CD4-positive, alpha-beta T cell treated with Interleukin-4 for 1 hour (primary cell): ENCODE measurements at regions not wholly inside any gene's neighbourhood (a gene's known extent, or its start where the extent isn't known, plus 50 kb on each side); places are given as distances from the start of the nearest gene placed in this dataset.
"Not testable (repeated sequence)": the region's sequence is repeated elsewhere in the genome, so short reads cannot be mapped to it uniquely, and the experiment has no call there.

ENCODE experiments used
- DNase-seq, 2 donors: peaks; one replicate each; pipeline ENCODE4 v3.0.0-alpha.2; 2020 to 2022

GRCh38 chr11:13183826-13184196 is 93.8 kb upstream of the BMAL1 start:
- DNase-seq = no peak

- no peak for DNase-seq
These were observed 93.2 kb upstream of the BMAL1 start for GRCh38 chr11:13184295-13184794.

DNA sequence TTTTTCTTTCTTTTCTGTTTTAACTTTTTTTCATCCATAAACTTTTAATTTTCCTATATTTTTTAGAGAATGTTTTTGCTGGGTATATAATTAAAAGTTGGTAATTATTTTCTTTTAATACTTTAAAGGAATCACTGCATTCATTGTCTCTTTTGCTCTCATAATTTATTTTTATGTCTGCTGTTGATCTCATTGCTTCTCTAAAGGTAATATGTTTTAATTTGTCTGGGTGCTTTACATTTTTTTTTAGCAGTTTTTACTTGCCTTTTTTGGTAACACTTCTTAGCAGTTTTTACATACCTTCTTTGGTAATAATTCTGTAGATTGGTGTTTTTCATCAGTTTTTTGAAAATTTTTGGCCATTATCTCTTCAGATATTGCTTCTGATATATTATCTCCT is 89.4 kb upstream of the BMAL1 start:
- DNase-seq = no peak

- DNase-seq = no peak
These were observed 87.8 kb upstream of the BMAL1 start for GRCh38 chr11:13189561-13190426.

- DNase-seq = no peak
These were observed 84.0 kb upstream of the BMAL1 start for GRCh38 chr11:13193613-13194012.

- DNase-seq = not testable (repeated sequence)
These were observed 80.2 kb upstream of the BMAL1 start for GRCh38 chr11:13197374-13197773.

DNA sequence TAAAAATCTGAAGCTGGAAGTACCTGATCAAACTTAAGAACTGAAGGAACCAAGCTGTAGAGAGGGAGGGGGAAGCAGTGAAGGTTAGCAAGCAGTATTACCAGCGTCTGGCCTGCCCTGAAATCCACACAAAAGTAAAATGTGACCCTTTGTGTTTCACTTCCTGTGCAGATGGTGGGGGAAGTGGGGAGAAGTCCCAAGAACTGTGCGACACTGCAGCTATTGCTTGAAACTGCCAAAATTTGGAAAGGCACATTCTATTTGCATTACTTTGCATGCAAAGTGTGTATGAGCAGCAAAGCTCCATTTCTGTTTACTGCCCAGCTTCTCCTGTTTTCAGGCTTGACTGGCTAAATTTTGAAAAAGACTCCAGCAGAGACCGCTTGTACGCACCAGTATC is 72.1 kb upstream of the BMAL1 start:
- DNase-seq = no peak

GRCh38 chr11:13206086-13206640 is 71.4 kb upstream of the BMAL1 start:
- no peak for DNase-seq

- no peak for DNase-seq
These were observed 70.3 kb upstream of the BMAL1 start for GRCh38 chr11:13207270-13207664.

DNA sequence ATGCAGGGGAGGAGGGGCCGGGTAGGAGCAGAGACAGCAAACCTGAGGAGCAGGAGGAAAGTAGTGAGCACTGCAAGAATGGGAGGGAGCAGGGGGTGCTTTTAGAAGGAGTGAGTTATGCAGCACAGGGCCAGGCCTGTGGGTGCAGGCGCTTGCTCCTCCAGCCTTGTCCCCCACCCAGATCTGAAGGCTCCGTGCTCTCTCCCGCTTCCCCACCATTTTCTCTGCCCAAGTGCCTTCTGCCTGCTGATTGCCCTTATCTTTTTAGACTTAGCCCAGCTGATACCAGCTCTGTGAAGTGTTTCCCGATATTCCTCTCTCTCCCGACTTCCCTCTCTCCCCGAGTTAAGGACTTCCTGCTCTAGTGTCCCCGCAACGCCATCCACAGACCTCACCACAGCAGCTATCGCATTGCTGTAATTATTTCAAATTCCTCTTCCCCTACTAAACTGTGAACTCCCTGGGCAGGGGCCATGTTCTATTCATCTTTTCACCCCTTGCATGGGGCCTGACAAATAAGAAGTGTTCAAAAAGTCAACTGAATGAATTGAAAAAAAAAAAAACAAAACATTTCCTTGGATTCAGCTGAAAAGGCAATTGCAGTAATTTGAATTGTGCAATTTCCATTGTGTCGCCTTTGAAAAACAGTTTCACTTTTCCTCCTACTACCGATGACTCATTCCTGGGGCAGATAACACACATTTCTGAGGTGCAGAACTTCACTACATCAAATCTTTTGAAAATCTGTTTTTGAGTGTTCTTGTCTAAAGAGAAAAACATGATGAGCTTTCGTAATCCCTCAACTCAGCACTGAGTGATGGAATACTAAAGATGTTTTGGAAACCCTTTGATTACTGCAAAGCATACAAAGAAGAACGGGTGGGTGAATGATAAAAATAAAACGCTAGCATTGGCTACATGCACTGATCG is 69.7 kb upstream of the BMAL1 start:
- peak in 1 of 2 donors; percentile 37 for DNase-seq

GRCh38 chr11:13208921-13209320 is 68.7 kb upstream of the BMAL1 start:
- no peak for DNase-seq

- DNase-seq = no peak
These were observed 68.2 kb upstream of the BMAL1 start for GRCh38 chr11:13209379-13209778.

GRCh38 chr11:13210424-13210823 is 67.2 kb upstream of the BMAL1 start:
- DNase-seq = peak; percentile 13

DNA sequence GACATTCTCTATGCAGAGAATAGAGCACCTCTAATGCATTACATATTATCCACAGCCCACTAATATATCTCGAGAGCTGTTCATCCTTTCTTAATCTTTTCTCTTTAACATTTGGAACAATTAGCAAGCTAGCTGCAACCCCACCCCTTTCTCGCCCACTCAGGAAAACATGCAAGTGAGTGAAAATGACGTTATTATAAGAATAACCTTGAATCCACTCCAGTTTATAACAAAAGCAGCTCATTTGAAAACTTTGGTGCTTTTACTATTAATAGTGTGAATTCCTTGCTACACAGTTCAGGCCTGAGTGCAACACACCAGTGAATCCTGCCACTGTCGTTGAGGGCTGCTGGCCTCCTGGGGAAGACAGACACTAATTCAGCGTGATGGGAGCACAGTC is 63.3 kb upstream of the BMAL1 start:
- DNase-seq = no peak

DNA sequence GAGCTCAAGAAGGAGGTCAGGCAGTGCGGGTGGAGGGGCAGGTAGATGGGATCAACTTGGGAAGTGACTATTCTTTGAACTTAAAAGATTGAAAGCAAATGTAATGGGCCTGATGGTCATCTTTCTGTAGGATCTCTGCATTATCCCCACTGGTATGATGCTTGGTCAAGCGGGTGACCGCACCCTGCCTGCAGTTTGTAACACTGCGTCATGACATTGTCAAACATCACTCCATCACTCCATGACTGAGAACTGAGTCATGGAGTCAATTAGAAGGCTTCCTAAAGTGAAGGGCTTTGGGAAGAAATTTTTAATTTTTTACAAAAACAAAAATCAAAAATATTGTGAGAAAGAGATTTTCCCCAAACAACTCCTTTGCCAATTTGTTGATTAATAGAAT is 62.4 kb upstream of the BMAL1 start:
- no peak for DNase-seq

DNA sequence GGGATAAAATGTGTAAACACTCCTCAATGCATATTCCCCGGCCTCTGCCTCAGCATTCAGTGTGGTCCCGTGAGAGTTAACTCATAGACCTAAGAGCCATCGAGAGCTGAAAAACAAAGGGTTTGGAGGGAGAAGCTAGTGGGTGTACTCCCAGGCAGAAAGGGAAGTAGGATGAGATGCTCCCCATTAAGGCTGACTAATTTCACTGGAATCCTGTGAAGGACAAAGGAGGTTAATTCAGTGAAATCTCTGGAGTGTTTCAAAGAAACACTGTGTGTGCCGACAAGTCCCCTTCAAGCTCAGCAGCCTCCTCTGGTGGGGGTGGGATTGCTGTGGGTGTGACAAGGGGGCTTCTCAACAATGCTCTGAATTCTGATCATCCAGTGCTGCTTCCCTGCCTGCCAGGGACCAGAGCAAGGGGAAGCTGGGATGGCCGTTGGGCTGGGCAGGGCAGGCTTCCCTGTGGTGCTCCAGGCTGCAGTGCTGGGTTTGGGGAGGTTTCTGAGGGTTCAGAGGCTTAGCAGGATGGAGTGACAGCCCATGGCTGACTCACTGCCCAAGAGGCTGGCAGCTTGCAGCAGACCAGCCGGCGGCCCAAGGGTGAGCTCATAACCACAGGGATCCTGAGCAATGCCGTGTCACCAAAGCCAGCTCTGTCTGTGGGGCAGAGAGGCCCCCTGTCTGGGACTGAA is 61.4 kb upstream of the BMAL1 start:
- no peak for DNase-seq

DNA sequence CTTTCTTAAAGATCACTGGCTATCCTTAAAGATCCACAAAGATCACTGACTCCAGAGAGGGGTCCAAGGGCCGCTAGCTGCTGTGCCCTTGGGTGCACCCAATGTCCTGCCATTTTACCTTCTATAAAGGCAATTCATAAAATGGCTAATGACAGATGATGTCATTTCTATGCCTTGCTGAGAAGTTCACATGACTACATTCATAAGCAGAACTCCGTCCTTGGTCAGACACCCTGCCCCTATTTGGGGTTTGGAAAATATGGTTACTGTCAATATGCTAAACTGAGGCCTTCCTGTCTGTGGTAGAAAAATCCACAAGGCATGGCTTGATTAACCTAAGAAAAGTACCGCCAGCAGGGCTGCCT is 60.9 kb upstream of the BMAL1 start:
- no peak for DNase-seq

DNA sequence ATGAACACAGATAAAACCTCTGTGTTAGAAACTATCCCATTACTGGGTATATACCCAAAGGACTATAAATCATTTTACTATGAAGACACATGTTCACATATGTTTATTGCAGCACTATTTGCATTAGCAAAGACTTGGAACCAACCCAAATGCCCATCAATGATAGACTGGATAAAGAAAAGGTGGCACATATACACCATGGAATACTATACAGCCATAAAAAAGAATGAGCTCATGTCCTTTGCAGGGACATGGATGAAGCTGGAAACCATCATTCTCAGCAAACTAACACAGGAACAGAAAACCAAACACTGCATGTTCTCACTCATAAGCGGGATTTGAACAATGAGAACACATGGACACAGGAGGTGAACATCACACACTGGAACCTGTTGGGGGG is 58.9 kb upstream of the BMAL1 start:
- not testable (repeated sequence) for DNase-seq

GRCh38 chr11:13220148-13220547 is 57.4 kb upstream of the BMAL1 start:
- no peak for DNase-seq

GRCh38 chr11:13221722-13222121 is 55.9 kb upstream of the BMAL1 start:
- DNase-seq = no peak

DNA sequence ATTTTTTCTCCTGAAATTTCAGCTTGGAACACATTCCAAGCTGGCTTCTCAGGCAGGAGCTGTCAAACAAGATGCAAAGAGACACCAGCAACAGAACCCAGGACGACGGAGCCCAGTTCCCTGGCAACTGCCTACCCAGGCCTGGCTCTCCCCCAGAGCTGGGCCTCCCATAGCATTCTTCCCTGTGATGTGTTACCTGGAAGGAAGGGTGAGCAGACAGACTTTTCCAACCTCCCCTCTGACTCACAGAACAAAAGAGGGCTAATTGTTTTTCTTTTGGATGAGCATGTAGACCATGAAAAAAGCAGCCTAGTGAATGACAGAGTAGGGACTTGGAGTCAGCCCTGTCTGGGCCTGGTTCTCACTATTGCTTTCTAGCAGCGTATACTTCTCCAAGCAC is 55.3 kb upstream of the BMAL1 start:
- DNase-seq = no peak

GRCh38 chr11:13223112-13223511 is 54.5 kb upstream of the BMAL1 start:
- no peak for DNase-seq

DNA sequence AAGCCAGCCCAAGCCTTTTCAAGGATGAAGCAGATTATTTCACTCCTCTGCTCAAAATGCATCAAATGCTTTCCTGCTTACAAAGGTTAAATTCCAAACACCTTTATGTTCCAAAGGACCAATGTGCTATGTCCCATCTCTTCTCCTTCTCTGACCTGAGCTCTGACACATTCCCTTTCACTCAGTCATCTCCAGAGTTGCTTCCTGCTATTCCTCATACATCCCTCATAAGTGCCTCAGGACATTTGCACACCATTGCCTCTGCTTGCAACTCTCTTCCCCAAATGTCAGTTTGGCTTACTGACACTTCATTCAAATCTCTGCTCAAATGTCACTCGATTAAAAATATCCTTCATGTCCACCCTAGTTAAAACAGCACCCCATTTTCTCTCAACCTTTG is 53.3 kb upstream of the BMAL1 start:
- DNase-seq = no peak
